Testis (tissue), 2 donors: ENCODE measurements at regions not wholly inside any gene's neighbourhood (a gene's known extent, or its start where the extent isn't known, plus 50 kb on each side); places are given as distances from the start of the nearest gene placed in this dataset.
"Not testable (repeated sequence)": the region's sequence is repeated elsewhere in the genome, so short reads cannot be mapped to it uniquely, and the experiment has no call there.

Experiments used
- POLR2A ChIP-seq: fragments of 450-650 bp; IDR thresholded peaks from one replicate; pipeline ENCODE4 v1.6.1; 2017; ENCODE audit warnings: antibody characterized with exemption, mild to moderate bottlenecking, moderate library complexity
- TF ChIP-seq, protein P1 (sequence below), 3 experiments: fragments of 450-650 bp in 2 of 3; fragments of 200-600 bp in 1 of 3; sonication (generic) in 1 of 3; IDR thresholded peaks; one replicate each; pipeline ENCODE4 v1.5.1; 2016 to 2019; ENCODE audit warnings: antibody characterized with exemption in 3 of 3, mild to moderate bottlenecking in 2 of 3, moderate library complexity in 1 of 3

DNA sequence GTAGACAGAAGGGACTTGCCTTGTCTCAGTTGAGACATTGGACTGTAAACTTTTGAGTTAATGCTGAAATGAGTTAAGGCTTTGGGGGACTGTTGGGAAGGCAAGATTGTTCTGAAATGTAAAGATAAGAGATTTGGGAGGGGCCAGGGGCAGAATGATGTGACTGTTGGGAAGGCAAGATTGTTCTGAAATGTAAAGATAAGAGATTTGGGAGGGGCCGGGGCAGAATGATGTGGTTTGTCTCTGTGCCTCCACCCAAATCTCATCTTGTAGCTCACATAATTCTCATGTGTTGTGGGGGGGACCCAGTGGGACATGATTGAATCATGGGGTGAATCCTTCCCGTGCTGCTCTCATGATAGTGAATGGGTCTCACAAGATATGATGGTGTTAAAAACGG is 1217.1 kb downstream of the GALC start:
- TF ChIP-seq, protein P1, sequence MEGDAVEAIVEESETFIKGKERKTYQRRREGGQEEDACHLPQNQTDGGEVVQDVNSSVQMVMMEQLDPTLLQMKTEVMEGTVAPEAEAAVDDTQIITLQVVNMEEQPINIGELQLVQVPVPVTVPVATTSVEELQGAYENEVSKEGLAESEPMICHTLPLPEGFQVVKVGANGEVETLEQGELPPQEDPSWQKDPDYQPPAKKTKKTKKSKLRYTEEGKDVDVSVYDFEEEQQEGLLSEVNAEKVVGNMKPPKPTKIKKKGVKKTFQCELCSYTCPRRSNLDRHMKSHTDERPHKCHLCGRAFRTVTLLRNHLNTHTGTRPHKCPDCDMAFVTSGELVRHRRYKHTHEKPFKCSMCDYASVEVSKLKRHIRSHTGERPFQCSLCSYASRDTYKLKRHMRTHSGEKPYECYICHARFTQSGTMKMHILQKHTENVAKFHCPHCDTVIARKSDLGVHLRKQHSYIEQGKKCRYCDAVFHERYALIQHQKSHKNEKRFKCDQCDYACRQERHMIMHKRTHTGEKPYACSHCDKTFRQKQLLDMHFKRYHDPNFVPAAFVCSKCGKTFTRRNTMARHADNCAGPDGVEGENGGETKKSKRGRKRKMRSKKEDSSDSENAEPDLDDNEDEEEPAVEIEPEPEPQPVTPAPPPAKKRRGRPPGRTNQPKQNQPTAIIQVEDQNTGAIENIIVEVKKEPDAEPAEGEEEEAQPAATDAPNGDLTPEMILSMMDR (IDR thresholded peaks at IDR 0.05), result not testable (repeated sequence)
- not testable (repeated sequence) for TF ChIP-seq POLR2A
